ENCODE measurements at regions not wholly inside any gene's neighbourhood (a gene's known extent, or its start where the extent isn't known, plus 50 kb on each side); places are given as distances from the start of the nearest gene placed in this dataset.

- no TSS peak for BruUV-seq (replicated peaks)
- Histone ChIP-seq H3K56ac (ENCODE audit: extremely low read depth, insufficient read depth, low read length) (no peak overlapping the region), H3K36me3 (ENCODE audit: control insufficient read depth, insufficient read depth, low read length) (no peaks in the 10 kb centered on the region), H3K4ac (ENCODE audit: low read depth, low read length) (no peak overlapping the region), H2AFZ (replicated peaks; ENCODE audit: low read length, poor library complexity) (no peak overlapping the region), H4K20me1 (ENCODE audit: insufficient read depth, low read length) (no peaks in the 10 kb centered on the region), H3K4me3 (ENCODE audit: insufficient read depth, low read depth, low read length) (no peak overlapping the region), H4K91ac (ENCODE audit: insufficient read depth, low read depth, low read length) (no peak overlapping the region), H2BK15ac (ENCODE audit: low read depth, low read length) (no peak overlapping the region), H2AK9ac (replicated peaks; ENCODE audit: low read depth, low read length, poor library complexity) (no peak overlapping the region), H2BK20ac (ENCODE audit: low read depth, low read length) (no peak overlapping the region), H3K9ac (ENCODE audit: low read depth, low read length) (no peak overlapping the region), H2BK5ac (ENCODE audit: low read depth, low read length, poor library complexity, severe bottlenecking) (no peak overlapping the region), H3K14ac (replicated peaks; ENCODE audit: low read depth, low read length) (no peak overlapping the region), H4K8ac (ENCODE audit: low read depth in 2 of 2, low read length in 2 of 2) (no peak overlapping the region), H3K79me1 (ENCODE audit: low read depth in 1 of 2, low read length in 2 of 2) (no peaks in the 10 kb centered on the region), H3K4me1 (ENCODE audit: control insufficient read depth, insufficient read depth, low read length) (no peaks in the 10 kb centered on the region), H4K5ac (ENCODE audit: low read depth, low read length) (no peak overlapping the region), H2AK5ac (ENCODE audit: low read depth, low read length) (no peak overlapping the region), H3K9me1 (ENCODE audit: insufficient read depth, low read length) (no peaks in the 10 kb centered on the region), H3K27ac (ENCODE audit: insufficient read depth, low read length) (no peak overlapping the region), H3K23ac (ENCODE audit: low read depth, low read length) (no peak overlapping the region), H3K9me3 (ENCODE audit: control insufficient read depth, insufficient read depth, low read length) (peaks cover 2% of the 10 kb centered on the region; the same call in 1 of the 2 replicates), H3K4me2 (ENCODE audit: low read depth, low read length) (no peak overlapping the region), H3K27me3 (ENCODE audit: control insufficient read depth, insufficient read depth, low read length) (no peaks in the 10 kb centered on the region), H2BK120ac (ENCODE audit: low read depth, low read length) (no peak overlapping the region), H3K18ac (ENCODE audit: low read depth, low read length) (no peak overlapping the region)
- DNase-seq = no peak
- in situ Hi-C loops (cut with MboI; ENCODE audit: low sequenced_read_pairs) = no loop called here
- ATAC-seq (ENCODE audit: low read depth) = no peak
- intact Hi-C loops (cut with micrococcal nuclease) = no loop called here
- ChIA-PET POLR2A (ENCODE audit: unreplicated experiment) (no interaction called here), CTCF (no interaction called here)
- dilution Hi-C loops (cut with HindIII; ENCODE audit: low sequenced_read_pairs, unreplicated experiment) = no loop called here
- no peak for TF ChIP-seq RFX5 (IDR thresholded peaks at IDR 0.05; ENCODE audit: low read depth, low read length)
- TF ChIP-seq, protein P1, sequence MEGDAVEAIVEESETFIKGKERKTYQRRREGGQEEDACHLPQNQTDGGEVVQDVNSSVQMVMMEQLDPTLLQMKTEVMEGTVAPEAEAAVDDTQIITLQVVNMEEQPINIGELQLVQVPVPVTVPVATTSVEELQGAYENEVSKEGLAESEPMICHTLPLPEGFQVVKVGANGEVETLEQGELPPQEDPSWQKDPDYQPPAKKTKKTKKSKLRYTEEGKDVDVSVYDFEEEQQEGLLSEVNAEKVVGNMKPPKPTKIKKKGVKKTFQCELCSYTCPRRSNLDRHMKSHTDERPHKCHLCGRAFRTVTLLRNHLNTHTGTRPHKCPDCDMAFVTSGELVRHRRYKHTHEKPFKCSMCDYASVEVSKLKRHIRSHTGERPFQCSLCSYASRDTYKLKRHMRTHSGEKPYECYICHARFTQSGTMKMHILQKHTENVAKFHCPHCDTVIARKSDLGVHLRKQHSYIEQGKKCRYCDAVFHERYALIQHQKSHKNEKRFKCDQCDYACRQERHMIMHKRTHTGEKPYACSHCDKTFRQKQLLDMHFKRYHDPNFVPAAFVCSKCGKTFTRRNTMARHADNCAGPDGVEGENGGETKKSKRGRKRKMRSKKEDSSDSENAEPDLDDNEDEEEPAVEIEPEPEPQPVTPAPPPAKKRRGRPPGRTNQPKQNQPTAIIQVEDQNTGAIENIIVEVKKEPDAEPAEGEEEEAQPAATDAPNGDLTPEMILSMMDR (conservative IDR thresholded peaks at IDR 0.05; ENCODE audit: low read depth, low read length) = no peak
- TF ChIP-seq MAZ (IDR thresholded peaks at IDR 0.05; ENCODE audit: borderline replicate concordance, low read depth, low read length) = no peak
- TF ChIP-seq MXI1 (IDR thresholded peaks at IDR 0.05; ENCODE audit: borderline replicate concordance, low read depth, low read length) = no peak
- no CpG with 5 or more reads among the region's 3 CpGs for WGBS, 2 experiments (ENCODE audit: extremely low coverage in 2 of 2, insufficient read length in 1 of 2)
Measured at GRCh38 chr15:87239582-87240230, 1016.8 kb downstream of the NTRK3 start.
